SK-N-SH treated with all-trans-retinoic acid at 6 μM for 48 hours (cell line): ENCODE measurements at regions not wholly inside any gene's neighbourhood (a gene's known extent, or its start where the extent isn't known, plus 50 kb on each side); places are given as distances from the start of the nearest gene placed in this dataset.

Experiments used
- ATAC-seq: fragments of 200-7000 bp; cut with Tn5 transposase; 3 replicates; pipeline ENCODE4 v1.9.1; 2020; ENCODE audit warnings: mild to moderate bottlenecking, moderate library complexity
- ARNTL ChIP-seq: fragments of 450-650 bp; formaldehyde crosslinking; IDR thresholded peaks from 2 replicates; pipeline ENCODE4 v1.5.0; 2020; ENCODE audit warnings: low read depth, mild to moderate bottlenecking, moderate library complexity, borderline replicate concordance
- BACH2 ChIP-seq: fragments of 250-450 bp; sonication (Bioruptor Pico); IDR thresholded peaks from 2 replicates; pipeline ENCODE4 v1.9.0; 2021; ENCODE audit warnings: mild to moderate bottlenecking, borderline replicate concordance
- CSDC2 ChIP-seq: fragments of 250-450 bp; sonication (Bioruptor Pico); IDR thresholded peaks from 2 replicates; pipeline ENCODE4 v1.5.0; 2020; ENCODE audit warnings: mild to moderate bottlenecking, moderate library complexity
- ESRRG ChIP-seq: fragments of 250-450 bp; sonication (Bioruptor Pico); IDR thresholded peaks from 2 replicates; pipeline ENCODE4 v1.6.1; 2021; ENCODE audit warnings: mild to moderate bottlenecking
- GLIS3 ChIP-seq: fragments of 250-450 bp; sonication (Bioruptor Pico); IDR thresholded peaks from 2 replicates; pipeline ENCODE4 v1.5.0; 2020; ENCODE audit warnings: mild to moderate bottlenecking, moderate library complexity
- ISL1 ChIP-seq: fragments of 250-450 bp; sonication (Bioruptor Pico); IDR thresholded peaks from 2 replicates; pipeline ENCODE4 v2.1.2; 2022; ENCODE audit warnings: mild to moderate bottlenecking, moderate library complexity
- OSR1 ChIP-seq: fragments of 250-450 bp; sonication (Bioruptor Pico); IDR thresholded peaks from 2 replicates; pipeline ENCODE4 v1.8.0; 2022; ENCODE audit warnings: moderate library complexity, mild to moderate bottlenecking, inconsistent platforms
- PPARA ChIP-seq: fragments of 250-450 bp; sonication (Bioruptor Pico); IDR thresholded peaks from 2 replicates; pipeline ENCODE4 v1.5.0; 2020; ENCODE audit warnings: mild to moderate bottlenecking, borderline replicate concordance
- RARB ChIP-seq: fragments of 250-450 bp; sonication (Bioruptor Pico); IDR thresholded peaks from 2 replicates; pipeline ENCODE4 v1.8.0; 2021; ENCODE audit warnings: mild to moderate bottlenecking, moderate library complexity
- TCF4 ChIP-seq: fragments of 250-450 bp; sonication (Bioruptor Pico); IDR thresholded peaks from 2 replicates; pipeline ENCODE4 v1.8.0; 2021; ENCODE audit warnings: mild to moderate bottlenecking, moderate library complexity, borderline replicate concordance
- TOX ChIP-seq: fragments of 250-450 bp; sonication (Bioruptor Pico); IDR thresholded peaks from 2 replicates; pipeline ENCODE4 v1.8.0; 2021; ENCODE audit warnings: mild to moderate bottlenecking, moderate library complexity, borderline replicate concordance
- ZC3H10 ChIP-seq: fragments of 250-450 bp; sonication (Bioruptor Pico); IDR thresholded peaks from 2 replicates; pipeline ENCODE4 v1.5.1; 2021; ENCODE audit warnings: mild to moderate bottlenecking, moderate library complexity
- ZFP3 ChIP-seq: fragments of 250-450 bp; sonication (Bioruptor Pico); IDR thresholded peaks from 2 replicates; pipeline ENCODE4 v1.5.0; 2020; ENCODE audit warnings: mild to moderate bottlenecking, moderate library complexity
- ZFP30 ChIP-seq: fragments of 450-650 bp; formaldehyde crosslinking; IDR thresholded peaks from 2 replicates; pipeline ENCODE4 v1.5.0; 2022; ENCODE audit warnings: mild to moderate bottlenecking, moderate library complexity
- ZNF565 ChIP-seq: fragments of 450-650 bp; formaldehyde crosslinking; conservative IDR thresholded peaks from 2 replicates; pipeline ENCODE4 v1.5.0; 2020; ENCODE audit warnings: low read depth, mild to moderate bottlenecking, moderate library complexity
- ZNF70 ChIP-seq: fragments of 450-650 bp; formaldehyde crosslinking; IDR thresholded peaks from 2 replicates; pipeline ENCODE4 v1.5.0; 2020; ENCODE audit warnings: mild to moderate bottlenecking, moderate library complexity
- ZNF8 ChIP-seq: fragments of 450-650 bp; formaldehyde crosslinking; IDR thresholded peaks from 2 replicates; pipeline ENCODE4 v1.5.0; 2020; ENCODE audit warnings: mild to moderate bottlenecking, moderate library complexity
- TF ChIP-seq, protein P1 (sequence below): fragments of 250-450 bp; sonication (Bioruptor Pico); IDR thresholded peaks from 2 replicates; pipeline ENCODE4 v1.5.1; 2021; ENCODE audit warnings: mild to moderate bottlenecking, moderate library complexity
- TF ChIP-seq, protein P2 (sequence below): fragments of 250-450 bp; sonication (Bioruptor Pico); IDR thresholded peaks from 2 replicates; pipeline ENCODE4 v1.5.0; 2020; ENCODE audit warnings: mild to moderate bottlenecking, moderate library complexity
- TF ChIP-seq, protein P3 (sequence below): fragments of 250-450 bp; sonication (Bioruptor Pico); IDR thresholded peaks from 2 replicates; pipeline ENCODE4 v1.8.0; 2020; ENCODE audit warnings: mild to moderate bottlenecking, moderate library complexity, borderline replicate concordance
- TF ChIP-seq, protein P4 (sequence below): fragments of 250-450 bp; sonication (Bioruptor Pico); IDR thresholded peaks from 2 replicates; pipeline ENCODE4 v1.5.1; 2020; ENCODE audit warnings: low read depth, mild to moderate bottlenecking, moderate library complexity

DNA sequence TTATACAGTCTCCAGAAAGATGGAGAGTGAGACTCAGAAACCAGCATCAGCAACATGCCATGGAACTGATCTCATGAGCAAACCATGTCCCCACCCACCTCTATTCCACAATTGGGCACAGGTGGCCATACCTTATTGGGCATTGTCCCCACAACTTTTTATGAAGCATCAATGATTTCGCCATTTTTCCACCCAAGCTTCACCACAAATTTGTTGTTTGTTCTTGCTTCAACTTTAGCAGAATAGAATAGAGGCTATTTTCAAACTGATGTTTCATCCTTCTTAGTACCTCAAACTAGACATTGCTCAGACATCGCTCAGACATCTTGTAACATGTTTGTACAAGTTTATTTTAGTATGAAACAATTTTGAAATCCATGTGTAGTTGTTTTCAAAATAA is 112.5 kb upstream of the TMTC2 start:
- no peak for ATAC-seq

DNA sequence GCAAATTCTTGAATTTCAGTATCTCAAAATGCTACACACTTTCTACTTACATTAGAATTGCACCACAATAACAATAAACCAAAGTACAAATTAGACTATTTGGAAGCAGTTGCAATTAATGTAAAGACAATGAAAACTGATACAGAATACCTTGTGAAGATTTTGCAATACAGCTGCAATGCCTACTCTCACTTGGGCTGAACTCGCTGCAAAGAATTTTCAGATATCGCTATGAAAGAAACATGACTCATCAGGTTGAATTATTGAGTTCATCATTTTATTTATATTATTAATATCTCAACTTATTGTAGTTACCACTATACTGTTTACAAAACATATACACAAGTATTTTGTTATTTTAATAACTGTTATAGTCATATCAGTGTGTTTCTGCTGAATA is 108.0 kb upstream of the TMTC2 start:
- no peak for ATAC-seq
- TF ChIP-seq RARB (CRISPR knock-in tag) (no peak), TCF4 (CRISPR knock-in tag) (no peak), BACH2 (CRISPR knock-in tag) (no peak), ZNF565 (CRISPR knock-in tag) (no peak), GLIS3 (CRISPR knock-in tag) (no peak), ZNF70 (CRISPR knock-in tag) (no peak), PPARA (CRISPR knock-in tag) (no peak), ZFP3 (CRISPR knock-in tag) (no peak), ZFP30 (CRISPR knock-in tag) (no peak), TOX (CRISPR knock-in tag) (no peak)
- TF ChIP-seq, protein P1, sequence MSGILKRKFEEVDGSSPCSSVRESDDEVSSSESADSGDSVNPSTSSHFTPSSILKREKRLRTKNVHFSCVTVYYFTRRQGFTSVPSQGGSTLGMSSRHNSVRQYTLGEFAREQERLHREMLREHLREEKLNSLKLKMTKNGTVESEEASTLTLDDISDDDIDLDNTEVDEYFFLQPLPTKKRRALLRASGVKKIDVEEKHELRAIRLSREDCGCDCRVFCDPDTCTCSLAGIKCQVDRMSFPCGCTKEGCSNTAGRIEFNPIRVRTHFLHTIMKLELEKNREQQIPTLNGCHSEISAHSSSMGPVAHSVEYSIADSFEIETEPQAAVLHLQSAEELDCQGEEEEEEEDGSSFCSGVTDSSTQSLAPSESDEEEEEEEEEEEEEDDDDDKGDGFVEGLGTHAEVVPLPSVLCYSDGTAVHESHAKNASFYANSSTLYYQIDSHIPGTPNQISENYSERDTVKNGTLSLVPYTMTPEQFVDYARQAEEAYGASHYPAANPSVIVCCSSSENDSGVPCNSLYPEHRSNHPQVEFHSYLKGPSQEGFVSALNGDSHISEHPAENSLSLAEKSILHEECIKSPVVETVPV (CRISPR knock-in tag), result no peak
- TF ChIP-seq, protein P2, sequence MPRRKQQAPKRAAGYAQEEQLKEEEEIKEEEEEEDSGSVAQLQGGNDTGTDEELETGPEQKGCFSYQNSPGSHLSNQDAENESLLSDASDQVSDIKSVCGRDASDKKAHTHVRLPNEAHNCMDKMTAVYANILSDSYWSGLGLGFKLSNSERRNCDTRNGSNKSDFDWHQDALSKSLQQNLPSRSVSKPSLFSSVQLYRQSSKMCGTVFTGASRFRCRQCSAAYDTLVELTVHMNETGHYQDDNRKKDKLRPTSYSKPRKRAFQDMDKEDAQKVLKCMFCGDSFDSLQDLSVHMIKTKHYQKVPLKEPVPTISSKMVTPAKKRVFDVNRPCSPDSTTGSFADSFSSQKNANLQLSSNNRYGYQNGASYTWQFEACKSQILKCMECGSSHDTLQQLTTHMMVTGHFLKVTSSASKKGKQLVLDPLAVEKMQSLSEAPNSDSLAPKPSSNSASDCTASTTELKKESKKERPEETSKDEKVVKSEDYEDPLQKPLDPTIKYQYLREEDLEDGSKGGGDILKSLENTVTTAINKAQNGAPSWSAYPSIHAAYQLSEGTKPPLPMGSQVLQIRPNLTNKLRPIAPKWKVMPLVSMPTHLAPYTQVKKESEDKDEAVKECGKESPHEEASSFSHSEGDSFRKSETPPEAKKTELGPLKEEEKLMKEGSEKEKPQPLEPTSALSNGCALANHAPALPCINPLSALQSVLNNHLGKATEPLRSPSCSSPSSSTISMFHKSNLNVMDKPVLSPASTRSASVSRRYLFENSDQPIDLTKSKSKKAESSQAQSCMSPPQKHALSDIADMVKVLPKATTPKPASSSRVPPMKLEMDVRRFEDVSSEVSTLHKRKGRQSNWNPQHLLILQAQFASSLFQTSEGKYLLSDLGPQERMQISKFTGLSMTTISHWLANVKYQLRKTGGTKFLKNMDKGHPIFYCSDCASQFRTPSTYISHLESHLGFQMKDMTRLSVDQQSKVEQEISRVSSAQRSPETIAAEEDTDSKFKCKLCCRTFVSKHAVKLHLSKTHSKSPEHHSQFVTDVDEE, result no peak
- TF ChIP-seq, protein P3, sequence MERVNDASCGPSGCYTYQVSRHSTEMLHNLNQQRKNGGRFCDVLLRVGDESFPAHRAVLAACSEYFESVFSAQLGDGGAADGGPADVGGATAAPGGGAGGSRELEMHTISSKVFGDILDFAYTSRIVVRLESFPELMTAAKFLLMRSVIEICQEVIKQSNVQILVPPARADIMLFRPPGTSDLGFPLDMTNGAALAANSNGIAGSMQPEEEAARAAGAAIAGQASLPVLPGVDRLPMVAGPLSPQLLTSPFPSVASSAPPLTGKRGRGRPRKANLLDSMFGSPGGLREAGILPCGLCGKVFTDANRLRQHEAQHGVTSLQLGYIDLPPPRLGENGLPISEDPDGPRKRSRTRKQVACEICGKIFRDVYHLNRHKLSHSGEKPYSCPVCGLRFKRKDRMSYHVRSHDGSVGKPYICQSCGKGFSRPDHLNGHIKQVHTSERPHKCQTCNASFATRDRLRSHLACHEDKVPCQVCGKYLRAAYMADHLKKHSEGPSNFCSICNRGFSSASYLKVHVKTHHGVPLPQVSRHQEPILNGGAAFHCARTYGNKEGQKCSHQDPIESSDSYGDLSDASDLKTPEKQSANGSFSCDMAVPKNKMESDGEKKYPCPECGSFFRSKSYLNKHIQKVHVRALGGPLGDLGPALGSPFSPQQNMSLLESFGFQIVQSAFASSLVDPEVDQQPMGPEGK (CRISPR knock-in tag), result no peak

More for the DNA sequence above, 112.5 kb upstream of the TMTC2 start:
- TF ChIP-seq, protein P1 (CRISPR knock-in tag), result no peak
- TF ChIP-seq BACH2 (CRISPR knock-in tag) (no peak), ISL1 (CRISPR knock-in tag) (no peak), TCF4 (CRISPR knock-in tag) (no peak), RARB (CRISPR knock-in tag) (no peak), ZFP3 (CRISPR knock-in tag) (no peak), PPARA (CRISPR knock-in tag) (no peak), ARNTL (CRISPR knock-in tag) (no peak), ZC3H10 (CRISPR knock-in tag) (no peak), ESRRG (CRISPR knock-in tag) (no peak), ZFP30 (CRISPR knock-in tag) (no peak), TOX (CRISPR knock-in tag) (no peak), ZNF565 (CRISPR knock-in tag) (no peak), OSR1 (CRISPR knock-in tag) (no peak), ZNF70 (CRISPR knock-in tag) (no peak), CSDC2 (no peak), ZNF8 (CRISPR knock-in tag) (no peak)
- TF ChIP-seq, protein P3 (CRISPR knock-in tag), result no peak
- TF ChIP-seq, protein P2, result no peak
- TF ChIP-seq, protein P4, sequence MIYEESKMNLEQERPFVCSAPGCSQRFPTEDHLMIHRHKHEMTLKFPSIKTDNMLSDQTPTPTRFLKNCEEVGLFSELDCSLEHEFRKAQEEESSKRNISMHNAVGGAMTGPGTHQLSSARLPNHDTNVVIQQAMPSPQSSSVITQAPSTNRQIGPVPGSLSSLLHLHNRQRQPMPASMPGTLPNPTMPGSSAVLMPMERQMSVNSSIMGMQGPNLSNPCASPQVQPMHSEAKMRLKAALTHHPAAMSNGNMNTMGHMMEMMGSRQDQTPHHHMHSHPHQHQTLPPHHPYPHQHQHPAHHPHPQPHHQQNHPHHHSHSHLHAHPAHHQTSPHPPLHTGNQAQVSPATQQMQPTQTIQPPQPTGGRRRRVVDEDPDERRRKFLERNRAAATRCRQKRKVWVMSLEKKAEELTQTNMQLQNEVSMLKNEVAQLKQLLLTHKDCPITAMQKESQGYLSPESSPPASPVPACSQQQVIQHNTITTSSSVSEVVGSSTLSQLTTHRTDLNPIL (CRISPR knock-in tag), result no peak
